ENCODE measurements at regions not wholly inside any gene's neighbourhood (a gene's known extent, or its start where the extent isn't known, plus 50 kb on each side); places are given as distances from the start of the nearest gene placed in this dataset.

DNA sequence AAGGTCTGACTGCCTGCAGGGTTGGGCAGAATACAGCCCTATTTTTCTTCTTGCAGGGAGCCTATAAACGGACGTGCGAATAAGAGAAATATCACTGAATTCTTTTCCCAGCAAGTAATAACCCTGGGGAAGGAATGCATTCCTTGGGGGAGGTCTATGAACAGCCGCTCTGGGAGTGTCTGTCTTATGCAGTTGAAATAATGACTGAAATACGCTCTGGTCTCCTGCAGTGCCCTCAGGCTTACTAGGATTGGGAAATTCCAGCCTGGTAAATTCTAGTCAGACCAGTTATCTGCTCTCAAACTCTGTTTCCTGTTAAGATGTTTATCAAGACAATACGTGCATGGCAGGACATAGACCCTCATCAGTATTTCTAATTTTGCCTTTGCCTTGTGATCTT, 72.1 kb upstream of the FAM241A start:
- 86% methylated on average over 3 of the region's 6 CpGs for WGBS (ENCODE audit: insufficient coverage)

DNA sequence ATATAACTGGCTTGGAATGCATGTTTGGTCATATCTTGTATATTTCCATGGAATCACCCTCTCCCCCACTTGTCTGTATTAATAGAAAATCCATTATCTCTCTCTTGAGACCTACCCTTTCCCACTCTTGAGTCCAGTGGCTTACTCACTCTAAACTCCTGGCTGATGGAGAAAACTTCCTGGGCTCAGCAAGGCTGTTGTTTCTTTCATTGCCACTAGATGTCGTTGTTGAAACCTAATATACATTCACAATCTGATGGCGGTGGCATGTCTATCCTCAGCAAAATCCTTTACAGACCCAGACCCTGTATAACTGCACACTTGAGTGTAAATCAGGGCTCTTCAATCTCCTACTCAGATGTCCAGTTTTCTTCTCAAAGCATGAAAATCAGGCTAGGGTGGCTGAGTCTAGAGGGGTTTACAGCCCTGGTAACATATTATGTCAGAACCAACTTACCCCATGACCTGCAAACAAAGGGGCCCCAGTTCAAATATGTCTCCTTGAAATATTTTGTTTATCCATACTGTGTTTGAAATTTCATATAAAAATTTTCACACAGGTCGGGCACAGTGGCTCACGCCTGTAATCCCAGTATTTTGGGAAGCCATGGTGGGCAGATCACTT, 70.0 kb upstream of the FAM241A start:
- no peak overlapping the region for H3K4me3 Mint-ChIP-seq
- Histone ChIP-seq H4K20me1 (ENCODE audit: insufficient read depth, low read length) (no peaks in the 10 kb centered on the region), H3K36me3 (replicated peaks in 1 of 2; ENCODE audit: control insufficient read depth in 1 of 2, insufficient read depth in 2 of 2, low read length in 2 of 2) (no peaks in the 10 kb centered on the region), H3K4me1 (ENCODE audit: control insufficient read depth in 1 of 2, insufficient read depth in 2 of 2, low read length in 2 of 2) (peaks cover 6 to 8% of the 10 kb centered on the region in 2 donors), H3K79me2 (ENCODE audit: insufficient read depth, low read length) (no peaks in the 10 kb centered on the region), H3K27ac (ENCODE audit: low read depth in 1 of 2, low read length in 2 of 2) (no peak overlapping the region), H2AFZ (ENCODE audit: insufficient read depth, low read depth, low read length, poor library complexity, severe bottlenecking) (no peak overlapping the region), H3K4me2 (replicated peaks; ENCODE audit: extremely low read depth, low read length, poor library complexity, severe bottlenecking) (no peak overlapping the region), H3K9me3 (replicated peaks in 1 of 2; ENCODE audit: control insufficient read depth in 1 of 2, insufficient read depth in 1 of 2, low read length in 2 of 2) (peaks cover 3 to 4% of the 10 kb centered on the region in 2 donors), H3K27me3 (ENCODE audit: control insufficient read depth in 2 of 2, insufficient read depth in 2 of 2, low read length in 2 of 2) (no peaks in the 10 kb centered on the region), H3K9ac (ENCODE audit: insufficient read depth, low read length, poor library complexity, severe bottlenecking) (no peak overlapping the region), H3K4me3 (replicated peaks in 1 of 3; ENCODE audit: low read depth in 2 of 3, low read length in 3 of 3) (no peak overlapping the region)
- H3K27me3 Mint-ChIP-seq (ENCODE audit: low read depth in 3 of 3), result peaks cover 0 to 3% (median 0%) of the 10 kb centered on the region in 3 donors
- peaks cover 17% of the 10 kb centered on the region for H3K4me1 Mint-ChIP-seq
- DNase-seq, result peak; percentile 38 to 72 (median 59)
- WGBS (ENCODE audit: insufficient coverage), result 0% methylated on average over 2 of the region's 4 CpGs
- peak; percentile 88 for TF ChIP-seq CTCF (IDR thresholded peaks at IDR 0.05)
- H3K9me3 Mint-ChIP-seq, result peaks cover 3 to 8% (median 6%) of the 10 kb centered on the region in 7 donors
- intact Hi-C loops (cut with micrococcal nuclease), result no loop called here
- H3K36me3 Mint-ChIP-seq, result no peaks in the 10 kb centered on the region
- no peak overlapping the region for H3K27ac Mint-ChIP-seq

More for the DNA sequence above, 72.1 kb upstream of the FAM241A start:
- Histone ChIP-seq H3K36me3 (replicated peaks in 1 of 2; ENCODE audit: control insufficient read depth in 1 of 2, insufficient read depth in 2 of 2, low read length in 2 of 2) (no peaks in the 10 kb centered on the region), H2AFZ (ENCODE audit: insufficient read depth, low read depth, low read length, poor library complexity, severe bottlenecking) (no peak overlapping the region), H3K9me3 (replicated peaks in 1 of 2; ENCODE audit: control insufficient read depth in 1 of 2, insufficient read depth in 1 of 2, low read length in 2 of 2) (peaks cover 3 to 4% of the 10 kb centered on the region in 2 donors), H3K4me3 (replicated peaks in 1 of 3; ENCODE audit: low read depth in 2 of 3, low read length in 3 of 3) (no peak overlapping the region), H3K27me3 (ENCODE audit: control insufficient read depth in 2 of 2, insufficient read depth in 2 of 2, low read length in 2 of 2) (no peaks in the 10 kb centered on the region), H3K79me2 (ENCODE audit: insufficient read depth, low read length) (no peaks in the 10 kb centered on the region), H3K27ac (ENCODE audit: low read depth in 1 of 2, low read length in 2 of 2) (no peak overlapping the region), H4K20me1 (ENCODE audit: insufficient read depth, low read length) (no peaks in the 10 kb centered on the region), H3K4me1 (ENCODE audit: control insufficient read depth in 1 of 2, insufficient read depth in 2 of 2, low read length in 2 of 2) (peaks cover 0 to 4% of the 10 kb centered on the region in 2 donors), H3K4me2 (replicated peaks; ENCODE audit: extremely low read depth, low read length, poor library complexity, severe bottlenecking) (no peak overlapping the region), H3K9ac (ENCODE audit: insufficient read depth, low read length, poor library complexity, severe bottlenecking) (no peak overlapping the region)
- Mint-ChIP-seq H3K27ac (no peak overlapping the region), H3K27me3 (ENCODE audit: low read depth in 3 of 3) (peaks cover 0 to 4% (median 0%) of the 10 kb centered on the region in 3 donors), H3K36me3 (no peaks in the 10 kb centered on the region), H3K4me3 (no peak overlapping the region), H3K9me3 (peaks cover 3 to 8% (median 6%) of the 10 kb centered on the region in 7 donors), H3K4me1 (peaks cover 9% of the 10 kb centered on the region)
- no peak for DNase-seq
- TF ChIP-seq CTCF (IDR thresholded peaks at IDR 0.05), result no peak
- intact Hi-C loops (cut with micrococcal nuclease), result no loop called here

All from CD14-positive monocyte (primary cell).